HG02884 (cell line): ENCODE measurements at regions not wholly inside any gene's neighbourhood (a gene's known extent, or its start where the extent isn't known, plus 50 kb on each side); places are given as distances from the start of the nearest gene placed in this dataset.
"Not testable (repeated sequence)": the region's sequence is repeated elsewhere in the genome, so short reads cannot be mapped to it uniquely, and the experiment has no call there.

Experiments used
- ATAC-seq: cut with Tn5 transposase; IDR thresholded peaks from one replicate; pipeline ENCODE4 v1.9.1; 2021; ENCODE audit warnings: mild to moderate bottlenecking, moderate library complexity; ENCODE audit not compliant: unreplicated experiment

- no peak for ATAC-seq
Measured at GRCh38 chr5:117748336-117748735, 1173.7 kb upstream of the SEMA6A start.

GRCh38 chr5:117743337-117743736 lies 1168.7 kb upstream of the SEMA6A start:
- ATAC-seq, result no peak

GRCh38 chr5:117741655-117742206 lies 1167.1 kb upstream of the SEMA6A start:
- no peak for ATAC-seq

GRCh38 chr5:117740268-117740667 lies 1165.6 kb upstream of the SEMA6A start:
- ATAC-seq, result no peak

- ATAC-seq, result no peak
Measured at GRCh38 chr5:117738571-117738970, 1163.9 kb upstream of the SEMA6A start.

GRCh38 chr5:117736698-117737097 lies 1162.1 kb upstream of the SEMA6A start:
- ATAC-seq, result no peak

GRCh38 chr5:117734056-117734455 lies 1159.4 kb upstream of the SEMA6A start:
- ATAC-seq, result no peak

- no peak for ATAC-seq
Measured at GRCh38 chr5:117733051-117733450, 1158.4 kb upstream of the SEMA6A start.

GRCh38 chr5:117732264-117732663 lies 1157.6 kb upstream of the SEMA6A start:
- ATAC-seq, result no peak

GRCh38 chr5:117731446-117731845 lies 1156.8 kb upstream of the SEMA6A start:
- no peak for ATAC-seq

- ATAC-seq, result not testable (repeated sequence)
Measured at GRCh38 chr5:117720784-117721183, 1146.2 kb upstream of the SEMA6A start.

GRCh38 chr5:117719413-117719812 lies 1144.8 kb upstream of the SEMA6A start:
- no peak for ATAC-seq

- ATAC-seq, result no peak
Measured at GRCh38 chr5:117713585-117714198, 1139.1 kb upstream of the SEMA6A start.

GRCh38 chr5:117701062-117701461 lies 1126.4 kb upstream of the SEMA6A start:
- ATAC-seq, result no peak

- ATAC-seq, result no peak
Measured at GRCh38 chr5:117692606-117693005, 1118.0 kb upstream of the SEMA6A start.

- no peak for ATAC-seq
Measured at GRCh38 chr5:117691081-117691870, 1116.7 kb upstream of the SEMA6A start.

GRCh38 chr5:117690612-117691011 lies 1116.0 kb upstream of the SEMA6A start:
- ATAC-seq, result no peak

- ATAC-seq, result no peak
Measured at GRCh38 chr5:117686926-117687325, 1112.3 kb upstream of the SEMA6A start.

- ATAC-seq, result no peak
Measured at GRCh38 chr5:117682416-117682815, 1107.8 kb upstream of the SEMA6A start.

GRCh38 chr5:117681431-117682254 lies 1107.0 kb upstream of the SEMA6A start:
- ATAC-seq, result no peak

GRCh38 chr5:117680426-117680825 lies 1105.8 kb upstream of the SEMA6A start:
- ATAC-seq, result no peak
